CD14-positive monocyte (primary cell): ENCODE measurements at regions not wholly inside any gene's neighbourhood (a gene's known extent, or its start where the extent isn't known, plus 50 kb on each side); places are given as distances from the start of the nearest gene placed in this dataset.

ENCODE experiments used
- DNase-seq, 3 donors: peaks; one replicate each; pipeline ENCODE4 v3.0.0-alpha.2; 2011 to 2022
- H2AFZ ChIP-seq: 2 replicates; pipeline ENCODE4 v1.6.0; 2012; ENCODE audit warnings: mild to moderate bottlenecking, low read depth, low read length, inconsistent platforms; ENCODE audit not compliant: insufficient read depth, poor library complexity, severe bottlenecking
- H3K27ac ChIP-seq, 2 donors: 1 replicate in 1 of 2; 2 replicates in 1 of 2; pipeline ENCODE4 v1.5.1; 2012 to 2013; ENCODE audit warnings: low read length in 2 of 2, control low read depth in 1 of 2, inconsistent platforms in 1 of 2, low read depth in 1 of 2, mild to moderate bottlenecking in 1 of 2
- H3K27me3 ChIP-seq, 2 donors: one replicate each; pipeline versions ENCODE4 v1.6.0 to v1.6.1; 2011 to 2013; ENCODE audit warnings: low read length in 2 of 2; ENCODE audit not compliant: control insufficient read depth in 2 of 2, insufficient read depth in 2 of 2
- H3K36me3 ChIP-seq, 2 donors: replicated peaks in 1 of 2; 1 replicate in 1 of 2; 2 replicates in 1 of 2; pipeline versions ENCODE4 v1.5.1 to v1.6.1; 2012 to 2013; ENCODE audit warnings: low read length in 2 of 2, control low read depth in 1 of 2, inconsistent platforms in 1 of 2, mild to moderate bottlenecking in 1 of 2; ENCODE audit not compliant: insufficient read depth in 2 of 2, control insufficient read depth in 1 of 2
- H3K4me1 ChIP-seq, 2 donors: 1 replicate in 1 of 2; 2 replicates in 1 of 2; pipeline versions ENCODE4 v1.5.1 to v1.6.1; 2012 to 2013; ENCODE audit warnings: low read length in 2 of 2, control low read depth in 1 of 2, inconsistent platforms in 1 of 2, mild to moderate bottlenecking in 1 of 2, moderate library complexity in 1 of 2; ENCODE audit not compliant: insufficient read depth in 2 of 2, control insufficient read depth in 1 of 2
- H3K4me2 ChIP-seq: replicated peaks from 2 replicates; pipeline ENCODE3; 2012; ENCODE audit warnings: low read length, moderate library complexity, mild to moderate bottlenecking; ENCODE audit not compliant: poor library complexity, severe bottlenecking; ENCODE audit errors: extremely low read depth
- H3K4me3 ChIP-seq, 3 experiments: fragments of 200-600 bp in 1 of 3; sonication (generic) in 1 of 3; replicated peaks in 1 of 3; 1 replicate in 2 of 3; 2 replicates in 1 of 3; pipeline ENCODE4 v1.5.1; 2011 to 2013; ENCODE audit warnings: low read length in 3 of 3, mild to moderate bottlenecking in 3 of 3, control low read depth in 2 of 3, low read depth in 2 of 3, inconsistent platforms in 1 of 3, moderate library complexity in 1 of 3
- H3K79me2 ChIP-seq: 2 replicates; pipeline ENCODE4 v1.6.0; 2012; ENCODE audit warnings: mild to moderate bottlenecking, control low read depth, inconsistent platforms, low read length, moderate library complexity; ENCODE audit not compliant: insufficient read depth
- H3K9ac ChIP-seq: 2 replicates; pipeline ENCODE4 v1.6.0; 2017; ENCODE audit warnings: low read length, mild to moderate bottlenecking; ENCODE audit not compliant: insufficient read depth, poor library complexity, severe bottlenecking
- H3K9me3 ChIP-seq, 2 donors: replicated peaks in 1 of 2; 1 replicate in 1 of 2; 2 replicates in 1 of 2; pipeline versions ENCODE4 v1.5.1 to v1.6.1; 2012 to 2013; ENCODE audit warnings: low read length in 2 of 2, control low read depth in 1 of 2; ENCODE audit not compliant: control insufficient read depth in 1 of 2, insufficient read depth in 1 of 2
- H4K20me1 ChIP-seq: 2 replicates; pipeline ENCODE4 v1.6.0; 2012; ENCODE audit warnings: mild to moderate bottlenecking, low read length, control low read depth, moderate library complexity; ENCODE audit not compliant: insufficient read depth
- H3K27ac Mint-ChIP-seq, 7 donors: one replicate each; pipeline ENCODE4 v1.8.0; 2020; ENCODE audit warnings: mild to moderate bottlenecking in 7 of 7, mixed read lengths in 7 of 7, moderate library complexity in 6 of 7, inconsistent platforms in 2 of 7
- H3K27me3 Mint-ChIP-seq, 3 donors: one replicate each; pipeline ENCODE4 v1.8.0; 2021 to 2022; ENCODE audit warnings: low read depth in 3 of 3, mild to moderate bottlenecking in 3 of 3, mixed read lengths in 3 of 3, moderate library complexity in 3 of 3, inconsistent platforms in 1 of 3
- H3K36me3 Mint-ChIP-seq, 2 donors: one replicate each; pipeline ENCODE4 v1.8.0; 2020; ENCODE audit warnings: mixed read lengths in 2 of 2, inconsistent platforms in 1 of 2, mild to moderate bottlenecking in 1 of 2
- H3K4me1 Mint-ChIP-seq: one replicate; pipeline ENCODE4 v1.8.0; 2020; ENCODE audit warnings: mild to moderate bottlenecking, mixed read lengths
- H3K4me3 Mint-ChIP-seq, 2 donors: one replicate each; pipeline ENCODE4 v1.8.0; 2020; ENCODE audit warnings: mild to moderate bottlenecking in 2 of 2, mixed read lengths in 2 of 2, moderate library complexity in 1 of 2
- H3K9me3 Mint-ChIP-seq, 7 donors: one replicate each; pipeline ENCODE4 v1.8.0; 2020 to 2022; ENCODE audit warnings: mixed read lengths in 7 of 7, mild to moderate bottlenecking in 6 of 7, moderate library complexity in 6 of 7, inconsistent platforms in 2 of 7
- CTCF ChIP-seq: fragments of 200-600 bp; IDR thresholded peaks from one replicate; pipeline ENCODE4 v1.8.0; 2022; ENCODE audit warnings: antibody characterized with exemption, mild to moderate bottlenecking
- WGBS: methylation state at CpG from one replicate; pipeline ENCODE4 v1.1.5; 2013; ENCODE audit warnings: missing lambda C conversion rate; ENCODE audit not compliant: insufficient coverage; 5-methylcytosine and 5-hydroxymethylcytosine counted together
- intact Hi-C, 2 donors: fragments of 100-400 bp; cut with micrococcal nuclease; formaldehyde crosslinking; loops; one replicate each; pipeline versions ENCODE4 v1.15.0 to v1.15.1; 2023

DNA sequence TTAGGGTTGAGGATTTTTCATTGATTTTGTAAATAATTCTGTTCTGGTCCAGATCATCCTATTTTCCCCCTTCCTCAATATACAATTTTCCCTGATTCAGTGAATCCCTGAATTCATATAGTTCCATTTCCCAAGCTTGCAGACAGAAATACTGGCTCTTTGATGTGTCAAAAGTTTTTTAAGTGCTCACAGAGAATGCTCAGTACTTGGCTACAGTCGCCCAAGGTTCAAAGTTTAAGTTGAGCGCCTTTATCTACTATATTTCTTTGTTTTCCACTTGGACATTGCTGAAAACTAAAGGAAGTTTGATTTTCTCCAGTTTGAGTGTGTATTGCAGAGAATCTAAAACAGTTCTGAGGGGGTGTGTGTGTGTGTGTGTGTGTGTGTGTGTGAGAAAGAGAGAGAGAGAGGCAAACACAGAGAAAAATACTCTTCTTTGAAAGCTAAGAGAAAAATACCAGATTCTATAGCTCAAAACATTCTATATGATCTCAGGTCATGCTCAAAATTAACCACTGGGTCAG lies 136.2 kb upstream of the ACO1 start:
- no peaks in the 10 kb centered on the region for H4K20me1 ChIP-seq
- H3K4me1 ChIP-seq = no peaks in the 10 kb centered on the region
- no peak overlapping the region for H3K9ac ChIP-seq
- H3K27me3 ChIP-seq = no peaks in the 10 kb centered on the region
- Mint-ChIP-seq H3K4me3 (no peak overlapping the region), H3K9me3 (peaks cover 0 to 1% (median 0%) of the 10 kb centered on the region in 7 donors), H3K27ac (no peak overlapping the region), H3K27me3 (peaks cover 0 to 5% (median 3%) of the 10 kb centered on the region in 3 donors), H3K36me3 (no peaks in the 10 kb centered on the region), H3K4me1 (peaks cover 4% of the 10 kb centered on the region)
- no peak overlapping the region for H3K27ac ChIP-seq
- TF ChIP-seq CTCF = no peak
- WGBS = no CpG with 5 or more reads among the region's 2 CpGs
- H3K9me3 ChIP-seq = no peaks in the 10 kb centered on the region
- no peak overlapping the region for H3K4me3 ChIP-seq
- H2AFZ ChIP-seq = no peak overlapping the region
- no peak for DNase-seq
- H3K36me3 ChIP-seq = no peaks in the 10 kb centered on the region
- intact Hi-C loops = no loop called here
- H3K4me2 ChIP-seq = no peak overlapping the region
- no peaks in the 10 kb centered on the region for H3K79me2 ChIP-seq

GRCh38 chr9:32251539-32251938 lies 132.9 kb upstream of the ACO1 start:
- Histone ChIP-seq H3K9ac (no peak overlapping the region), H3K9me3 (no peaks in the 10 kb centered on the region), H3K4me1 (peaks cover 6 to 9% of the 10 kb centered on the region in 2 donors), H3K36me3 (no peaks in the 10 kb centered on the region), H2AFZ (no peak overlapping the region), H3K4me2 (no peak overlapping the region), H4K20me1 (no peaks in the 10 kb centered on the region), H3K4me3 (no peak overlapping the region), H3K27me3 (no peaks in the 10 kb centered on the region), H3K79me2 (no peaks in the 10 kb centered on the region), H3K27ac (no peak overlapping the region)
- no peak overlapping the region for H3K27ac Mint-ChIP-seq
- no peaks in the 10 kb centered on the region for H3K36me3 Mint-ChIP-seq
- peaks cover 12% of the 10 kb centered on the region for H3K4me1 Mint-ChIP-seq
- intact Hi-C loops = no loop called here
- WGBS = 11% methylated on average over 5 of the region's 5 CpGs
- TF ChIP-seq CTCF = peak; percentile 66
- H3K4me3 Mint-ChIP-seq = peak overlapping the region in 1 of 2 donors; percentile 47
- H3K9me3 Mint-ChIP-seq = no peaks in the 10 kb centered on the region
- peaks cover 0 to 5% (median 3%) of the 10 kb centered on the region in 3 donors for H3K27me3 Mint-ChIP-seq
- peak in 2 of 3 donors; percentile 8 to 16 for DNase-seq
